HCT116 (cell line): ENCODE measurements at regions not wholly inside any gene's neighbourhood (a gene's known extent, or its start where the extent isn't known, plus 50 kb on each side); places are given as distances from the start of the nearest gene placed in this dataset.

ENCODE experiments used
- ATAC-seq: fragments of 200-7000 bp; cut with Tn5 transposase; 2 replicates; pipeline ENCODE4 v1.9.1; 2020; ENCODE audit warnings: mild to moderate bottlenecking, moderate library complexity
- BruUV-seq: library from RNA; stranded (reverse); fragments of 400-500 nt; replicated peaks from 2 replicates; lab custom pipeline; 2021; lab: Mats Ljungman, UMichigan
- CTCF ChIA-PET: fragments of 300-600 bp; sonication (Branson Sonifier 250); formaldehyde crosslinking; loops from one replicate; lab custom pipeline; 2021; ENCODE audit warnings: antibody characterized with exemption; lab: Charles Lee
- POLR2A ChIA-PET: fragments of 300-600, 350-600 bp; sonication (Branson Sonifier 250); formaldehyde crosslinking; loops from one replicate; lab custom pipeline; 2021; ENCODE audit warnings: antibody characterized with exemption; lab: Charles Lee
- RAD21 ChIA-PET, 2 experiments: fragments of 300-600 bp; sonication (Branson Sonifier 250); formaldehyde crosslinking; loops; one replicate each; lab custom pipeline; 2023; ENCODE audit warnings: low total read pairs in 2 of 2; ENCODE audit not compliant: uncharacterized antibody in 2 of 2, unreplicated experiment in 2 of 2, low non-redundant PET in 1 of 2; lab: Charles Lee
- DNase-seq: peaks from one replicate; pipeline ENCODE4 v3.0.0-alpha.2; 2010; ENCODE audit warnings: low read depth, low spot score
- H2AFZ ChIP-seq: fragments of 200-600 bp; shearing (Covaris generic), sonication (generic); 2 replicates; pipeline ENCODE4 v1.6.1; 2017; ENCODE audit warnings: low read depth, mixed run types, mixed read lengths, antibody characterized with exemption, low read length; ENCODE audit not compliant: poor library complexity, severe bottlenecking
- H3K27ac ChIP-seq: 2 replicates; pipeline ENCODE4 v1.5.1; 2012; ENCODE audit warnings: low read depth, low read length
- H3K27me3 ChIP-seq: fragments of 200-600 bp; sonication (generic); 2 replicates; pipeline ENCODE4 v1.6.1; 2016; ENCODE audit warnings: mixed run types, low read length, mixed read lengths; ENCODE audit not compliant: insufficient read depth
- H3K36me3 ChIP-seq, 2 experiments: fragments of 200-500 bp in 1 of 2; fragments of 200-600 bp in 1 of 2; sonication (Bioruptor generic) in 1 of 2; sonication (generic) in 1 of 2; 2 replicates each; pipeline versions ENCODE4 v1.5.1 to v1.6.1; 2014 to 2016; ENCODE audit warnings: low read length in 2 of 2, inconsistent platforms in 1 of 2, mixed read lengths in 1 of 2, mixed run types in 1 of 2; ENCODE audit not compliant: insufficient read depth in 2 of 2, control insufficient read depth in 1 of 2
- H3K4me1 ChIP-seq, 2 experiments: fragments of 200-600 bp in 1 of 2; sonication (generic) in 1 of 2; 2 replicates each; pipeline versions ENCODE4 v1.5.1 to v1.6.1; 2012 to 2017; ENCODE audit warnings: low read length in 2 of 2, inconsistent platforms in 1 of 2, mild to moderate bottlenecking in 1 of 2, mixed read lengths in 1 of 2, mixed run types in 1 of 2, moderate library complexity in 1 of 2; ENCODE audit not compliant: insufficient read depth in 2 of 2, control insufficient read depth in 1 of 2
- H3K4me2 ChIP-seq: fragments of 200-600 bp; sonication (generic); 2 replicates; pipeline ENCODE4 v1.6.1; 2017; ENCODE audit warnings: mixed run types, low read length, mixed read lengths
- H3K4me3 ChIP-seq, 2 experiments: fragments of 200-600 bp in 1 of 2; sonication (generic) in 1 of 2; replicated peaks in 1 of 2; 2 replicates each; pipeline ENCODE4 v1.5.1; 2011 to 2016; ENCODE audit warnings: low read length in 2 of 2, control low read depth in 1 of 2, low read depth in 1 of 2, mild to moderate bottlenecking in 1 of 2, mixed read lengths in 1 of 2, mixed run types in 1 of 2
- H3K79me2 ChIP-seq: fragments of 200-600 bp; sonication (generic); 2 replicates; pipeline ENCODE4 v1.6.1; 2017; ENCODE audit warnings: mild to moderate bottlenecking, mixed run types, low read length, moderate library complexity, mixed read lengths; ENCODE audit not compliant: insufficient read depth
- H3K9ac ChIP-seq: fragments of 200-600 bp; sonication (generic); 2 replicates; pipeline ENCODE4 v1.6.1; 2016; ENCODE audit warnings: low read length, mixed read lengths
- H3K9me2 ChIP-seq: fragments of 200-600 bp; sonication (generic), shearing (Covaris generic); 2 replicates; pipeline ENCODE4 v1.6.1; 2017; ENCODE audit warnings: mixed run types, mild to moderate bottlenecking, moderate library complexity; ENCODE audit not compliant: insufficient read depth
- H3K9me3 ChIP-seq, 2 experiments: fragments of 200-500 bp in 1 of 2; fragments of 200-600 bp in 1 of 2; sonication (Bioruptor generic) in 1 of 2; sonication (generic) in 1 of 2; 2 replicates each; pipeline ENCODE4 v1.6.1; 2014 to 2017; ENCODE audit warnings: low read length in 2 of 2, mixed read lengths in 2 of 2, inconsistent platforms in 1 of 2, low read depth in 1 of 2, mild to moderate bottlenecking in 1 of 2, mixed run types in 1 of 2, moderate library complexity in 1 of 2; ENCODE audit not compliant: control insufficient read depth in 1 of 2, insufficient read depth in 1 of 2
- H4K20me1 ChIP-seq: fragments of 200-600 bp; sonication (generic), shearing (Covaris generic); 2 replicates; pipeline ENCODE4 v1.6.1; 2017; ENCODE audit warnings: mixed run types, mild to moderate bottlenecking, moderate library complexity; ENCODE audit not compliant: insufficient read depth
- EGR1 ChIP-seq: IDR thresholded peaks from 2 replicates; pipeline ENCODE4 v1.6.1; 2012; ENCODE audit warnings: low read depth
- ELF1 ChIP-seq: IDR thresholded peaks from 2 replicates; pipeline ENCODE4 v1.6.1; 2012; ENCODE audit warnings: low read depth, borderline replicate concordance
- EZH2 ChIP-seq: fragments of 200-600 bp; sonication (generic); IDR thresholded peaks from 2 replicates; pipeline ENCODE4 v1.6.1; 2017; ENCODE audit warnings: antibody characterized with exemption, mixed run types
- EZH2phosphoT487 ChIP-seq: fragments of 200-600 bp; IDR thresholded peaks from 2 replicates; pipeline ENCODE4 v1.6.1; 2018; ENCODE audit warnings: antibody characterized with exemption, borderline replicate concordance
- FOSL1 ChIP-seq: IDR thresholded peaks from 2 replicates; pipeline ENCODE4 v1.6.1; 2012; ENCODE audit warnings: low read depth
- JUND ChIP-seq: IDR thresholded peaks from 2 replicates; pipeline ENCODE4 v1.6.1; 2012
- POLR2A ChIP-seq: IDR thresholded peaks from 2 replicates; pipeline ENCODE4 v1.7.0; 2011; ENCODE audit warnings: borderline replicate concordance; ENCODE audit not compliant: insufficient read depth, insufficient read length; ENCODE audit errors: extremely low read depth
- POLR2AphosphoS5 ChIP-seq: IDR thresholded peaks from 2 replicates; pipeline ENCODE4 v1.6.1; 2011; ENCODE audit warnings: mild to moderate bottlenecking, low read depth, low read length, moderate library complexity
- SIN3A ChIP-seq: IDR thresholded peaks from 2 replicates; pipeline ENCODE4 v1.6.1; 2012; ENCODE audit warnings: low read depth
- SP1 ChIP-seq: IDR thresholded peaks from 2 replicates; pipeline ENCODE4 v1.6.1; 2012; ENCODE audit warnings: low read depth
- SRF ChIP-seq: IDR thresholded peaks from 2 replicates; pipeline ENCODE4 v1.6.1; 2012; ENCODE audit warnings: low read depth
- TCF7L2 ChIP-seq: IDR thresholded peaks from 2 replicates; pipeline ENCODE4 v1.7.0; 2011; ENCODE audit warnings: borderline replicate concordance, inconsistent platforms; ENCODE audit not compliant: insufficient read depth, insufficient read length; ENCODE audit errors: extremely low read depth
- YY1 ChIP-seq: IDR thresholded peaks from 2 replicates; pipeline ENCODE4 v1.6.1; 2011; ENCODE audit warnings: low read length, low read depth, moderate library complexity, mild to moderate bottlenecking; ENCODE audit not compliant: insufficient replicate concordance; ENCODE audit errors: extremely low read depth
- ZBTB33 ChIP-seq: IDR thresholded peaks from 2 replicates; pipeline ENCODE4 v1.6.1; 2011; ENCODE audit warnings: mild to moderate bottlenecking, low read length, moderate library complexity; ENCODE audit not compliant: insufficient replicate concordance; ENCODE audit errors: extremely low read depth
- ZFX ChIP-seq: fragments of 450-650 bp; IDR thresholded peaks from 2 replicates; pipeline ENCODE4 v1.6.1; 2017
- ZNF274 ChIP-seq: fragments of 200-500 bp; sonication (Bioruptor generic); IDR thresholded peaks from 2 replicates; pipeline ENCODE4 v1.6.1; 2014; ENCODE audit warnings: mild to moderate bottlenecking, low read depth, low read length, inconsistent platforms
- intact Hi-C: fragments of 100-400 bp; cut with micrococcal nuclease; formaldehyde crosslinking; loops from 2 replicates; pipeline ENCODE4 v1.10.0; 2022
- TF ChIP-seq, protein P1 (sequence below): IDR thresholded peaks from 2 replicates; pipeline ENCODE4 v1.6.1; 2012; ENCODE audit warnings: low read depth
- TF ChIP-seq, protein P2 (sequence below): IDR thresholded peaks from 2 replicates; pipeline ENCODE4 v1.6.1; 2012
- TF ChIP-seq, protein P3 (sequence below), 3 experiments: fragments of 200-600 bp in 1 of 3; sonication (generic) in 1 of 3; IDR thresholded peaks in 2 of 3; conservative IDR thresholded peaks in 1 of 3; 2 replicates each; pipeline ENCODE4 v1.5.1; 2012 to 2017; ENCODE audit warnings: low read depth in 2 of 3, low read length in 2 of 3, antibody characterized with exemption in 1 of 3, borderline replicate concordance in 1 of 3, control low read depth in 1 of 3, mild to moderate bottlenecking in 1 of 3, mixed read lengths in 1 of 3, mixed run types in 1 of 3, moderate library complexity in 1 of 3; ENCODE audit not compliant: insufficient read depth in 1 of 3

GRCh38 chr1:110731529-110731928, 56.8 kb upstream of the KCNA3 start:
- Histone ChIP-seq H3K4me3 (no peak overlapping the region), H3K9ac (no peak overlapping the region), H3K79me2 (no peaks in the 10 kb centered on the region), H2AFZ (no peak overlapping the region), H3K27ac (no peak overlapping the region), H3K36me3 (no peaks in the 10 kb centered on the region), H3K4me2 (no peak overlapping the region), H3K4me1 (no peaks in the 10 kb centered on the region), H3K9me2 (no peaks in the 10 kb centered on the region), H3K9me3 (no peaks in the 10 kb centered on the region), H4K20me1 (no peaks in the 10 kb centered on the region), H3K27me3 (peaks cover 80% of the 10 kb centered on the region)
- RAD21 ChIA-PET, result no interaction called here
- CTCF ChIA-PET, result no interaction called here
- no peak for TF ChIP-seq ZBTB33
- no peak for TF ChIP-seq YY1
- no peak for TF ChIP-seq POLR2AphosphoS5
- no peak for TF ChIP-seq TCF7L2
- TF ChIP-seq, protein P1, sequence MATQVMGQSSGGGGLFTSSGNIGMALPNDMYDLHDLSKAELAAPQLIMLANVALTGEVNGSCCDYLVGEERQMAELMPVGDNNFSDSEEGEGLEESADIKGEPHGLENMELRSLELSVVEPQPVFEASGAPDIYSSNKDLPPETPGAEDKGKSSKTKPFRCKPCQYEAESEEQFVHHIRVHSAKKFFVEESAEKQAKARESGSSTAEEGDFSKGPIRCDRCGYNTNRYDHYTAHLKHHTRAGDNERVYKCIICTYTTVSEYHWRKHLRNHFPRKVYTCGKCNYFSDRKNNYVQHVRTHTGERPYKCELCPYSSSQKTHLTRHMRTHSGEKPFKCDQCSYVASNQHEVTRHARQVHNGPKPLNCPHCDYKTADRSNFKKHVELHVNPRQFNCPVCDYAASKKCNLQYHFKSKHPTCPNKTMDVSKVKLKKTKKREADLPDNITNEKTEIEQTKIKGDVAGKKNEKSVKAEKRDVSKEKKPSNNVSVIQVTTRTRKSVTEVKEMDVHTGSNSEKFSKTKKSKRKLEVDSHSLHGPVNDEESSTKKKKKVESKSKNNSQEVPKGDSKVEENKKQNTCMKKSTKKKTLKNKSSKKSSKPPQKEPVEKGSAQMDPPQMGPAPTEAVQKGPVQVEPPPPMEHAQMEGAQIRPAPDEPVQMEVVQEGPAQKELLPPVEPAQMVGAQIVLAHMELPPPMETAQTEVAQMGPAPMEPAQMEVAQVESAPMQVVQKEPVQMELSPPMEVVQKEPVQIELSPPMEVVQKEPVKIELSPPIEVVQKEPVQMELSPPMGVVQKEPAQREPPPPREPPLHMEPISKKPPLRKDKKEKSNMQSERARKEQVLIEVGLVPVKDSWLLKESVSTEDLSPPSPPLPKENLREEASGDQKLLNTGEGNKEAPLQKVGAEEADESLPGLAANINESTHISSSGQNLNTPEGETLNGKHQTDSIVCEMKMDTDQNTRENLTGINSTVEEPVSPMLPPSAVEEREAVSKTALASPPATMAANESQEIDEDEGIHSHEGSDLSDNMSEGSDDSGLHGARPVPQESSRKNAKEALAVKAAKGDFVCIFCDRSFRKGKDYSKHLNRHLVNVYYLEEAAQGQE, result no peak
- no peak for TF ChIP-seq POLR2A
- no peak for TF ChIP-seq ZNF274
- TF ChIP-seq JUND, result no peak
- no peak for TF ChIP-seq ZFX
- no peak for TF ChIP-seq FOSL1
- TF ChIP-seq EZH2, result no peak
- TF ChIP-seq, protein P2, sequence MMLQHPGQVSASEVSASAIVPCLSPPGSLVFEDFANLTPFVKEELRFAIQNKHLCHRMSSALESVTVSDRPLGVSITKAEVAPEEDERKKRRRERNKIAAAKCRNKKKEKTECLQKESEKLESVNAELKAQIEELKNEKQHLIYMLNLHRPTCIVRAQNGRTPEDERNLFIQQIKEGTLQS, result no peak
- TF ChIP-seq, protein P3, sequence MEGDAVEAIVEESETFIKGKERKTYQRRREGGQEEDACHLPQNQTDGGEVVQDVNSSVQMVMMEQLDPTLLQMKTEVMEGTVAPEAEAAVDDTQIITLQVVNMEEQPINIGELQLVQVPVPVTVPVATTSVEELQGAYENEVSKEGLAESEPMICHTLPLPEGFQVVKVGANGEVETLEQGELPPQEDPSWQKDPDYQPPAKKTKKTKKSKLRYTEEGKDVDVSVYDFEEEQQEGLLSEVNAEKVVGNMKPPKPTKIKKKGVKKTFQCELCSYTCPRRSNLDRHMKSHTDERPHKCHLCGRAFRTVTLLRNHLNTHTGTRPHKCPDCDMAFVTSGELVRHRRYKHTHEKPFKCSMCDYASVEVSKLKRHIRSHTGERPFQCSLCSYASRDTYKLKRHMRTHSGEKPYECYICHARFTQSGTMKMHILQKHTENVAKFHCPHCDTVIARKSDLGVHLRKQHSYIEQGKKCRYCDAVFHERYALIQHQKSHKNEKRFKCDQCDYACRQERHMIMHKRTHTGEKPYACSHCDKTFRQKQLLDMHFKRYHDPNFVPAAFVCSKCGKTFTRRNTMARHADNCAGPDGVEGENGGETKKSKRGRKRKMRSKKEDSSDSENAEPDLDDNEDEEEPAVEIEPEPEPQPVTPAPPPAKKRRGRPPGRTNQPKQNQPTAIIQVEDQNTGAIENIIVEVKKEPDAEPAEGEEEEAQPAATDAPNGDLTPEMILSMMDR (IDR thresholded peaks at IDR 0.05 in 2 of 3, conservative IDR thresholded peaks at IDR 0.05 in 1 of 3; ENCODE audit: borderline replicate concordance in 1 of 3, insufficient read depth in 1 of 3, low read depth in 2 of 3, low read length in 2 of 3), result no peak
- TF ChIP-seq SP1, result no peak
- TF ChIP-seq EGR1, result no peak
- TF ChIP-seq SRF, result no peak
- no peak for TF ChIP-seq ELF1
- no peak for TF ChIP-seq SIN3A
- no peak for TF ChIP-seq EZH2phosphoT487
- no TSS peak for BruUV-seq
- POLR2A ChIA-PET, result no interaction called here
- intact Hi-C loops, result no loop called here
- no peak for DNase-seq
- ATAC-seq, result no peak
